Activated T-cell treated with anti-CD3 and anti-CD28 coated beads, Interleukin-2, amount 50 U/mL, for 4 hours (primary cell): ENCODE measurements at regions not wholly inside any gene's neighbourhood (a gene's known extent, or its start where the extent isn't known, plus 50 kb on each side); places are given as distances from the start of the nearest gene placed in this dataset.

Source experiments
- ATAC-seq, 2 donors: fragments of 200-7000 bp; cut with Tn5 transposase; one replicate each; pipeline ENCODE4 v1.10.0; 2021
- DNase-seq: peaks from one replicate; pipeline ENCODE4 v3.0.0-alpha.2; 2020
- H3K27me3 Mint-ChIP-seq: one replicate; pipeline ENCODE4 v1.8.0; 2021; ENCODE audit warnings: low read depth, mixed read lengths
- H3K36me3 Mint-ChIP-seq: one replicate; pipeline ENCODE4 v1.8.0; 2022; ENCODE audit warnings: mixed read lengths; ENCODE audit not compliant: insufficient read depth
- H3K4me1 Mint-ChIP-seq: one replicate; pipeline ENCODE4 v1.8.0; 2021; ENCODE audit warnings: low read depth, mixed read lengths
- H3K4me3 Mint-ChIP-seq: one replicate; pipeline ENCODE4 v1.8.0; 2021; ENCODE audit warnings: mild to moderate bottlenecking, moderate library complexity, mixed read lengths
- H3K9me3 Mint-ChIP-seq: one replicate; pipeline ENCODE4 v1.8.0; 2021; ENCODE audit warnings: mixed read lengths

GRCh38 chr6:104531646-104532045, 328.1 kb downstream of the HACE1 start:
- DNase-seq (no peak), ATAC-seq (no peak)
- Mint-ChIP-seq H3K4me3 (no peak overlapping the region), H3K4me1 (no peaks in the 10 kb centered on the region), H3K9me3 (no peaks in the 10 kb centered on the region), H3K27me3 (peaks cover 11% of the 10 kb centered on the region), H3K36me3 (no peaks in the 10 kb centered on the region)

GRCh38 chr6:104527761-104528415, 331.8 kb downstream of the HACE1 start:
- DNase-seq (no peak), ATAC-seq (no peak)
- peaks cover 15% of the 10 kb centered on the region for H3K27me3 Mint-ChIP-seq
- no peaks in the 10 kb centered on the region for H3K36me3 Mint-ChIP-seq
- H3K4me1 Mint-ChIP-seq: peaks cover 5% of the 10 kb centered on the region
- no peak overlapping the region for H3K4me3 Mint-ChIP-seq
- H3K9me3 Mint-ChIP-seq: no peaks in the 10 kb centered on the region

- no peaks in the 10 kb centered on the region for H3K36me3 Mint-ChIP-seq
- ATAC-seq (no peak), DNase-seq (no peak)
- no peak overlapping the region for H3K4me3 Mint-ChIP-seq
- H3K27me3 Mint-ChIP-seq: peaks cover 15% of the 10 kb centered on the region
- H3K9me3 Mint-ChIP-seq: no peaks in the 10 kb centered on the region
- H3K4me1 Mint-ChIP-seq: peaks cover 5% of the 10 kb centered on the region
Observed at GRCh38 chr6:104527311-104527710, 332.4 kb downstream of the HACE1 start.

GRCh38 chr6:104526376-104526775, 333.3 kb downstream of the HACE1 start:
- no peak for ATAC-seq
- H3K36me3 Mint-ChIP-seq: no peaks in the 10 kb centered on the region
- H3K27me3 Mint-ChIP-seq: peaks cover 15% of the 10 kb centered on the region
- H3K9me3 Mint-ChIP-seq: no peaks in the 10 kb centered on the region
- no peak for DNase-seq
- H3K4me1 Mint-ChIP-seq: peaks cover 5% of the 10 kb centered on the region
- no peak overlapping the region for H3K4me3 Mint-ChIP-seq

- no peaks in the 10 kb centered on the region for H3K36me3 Mint-ChIP-seq
- DNase-seq: peak; percentile 46
Observed at GRCh38 chr6:104525677-104526322, 333.9 kb downstream of the HACE1 start.

GRCh38 chr6:104522533-104522932, 337.2 kb downstream of the HACE1 start:
- peaks cover 5% of the 10 kb centered on the region for H3K4me1 Mint-ChIP-seq
- no peaks in the 10 kb centered on the region for H3K9me3 Mint-ChIP-seq
- ATAC-seq (no peak), DNase-seq (no peak)
- peaks cover 12% of the 10 kb centered on the region for H3K27me3 Mint-ChIP-seq
- H3K4me3 Mint-ChIP-seq: no peak overlapping the region
- no peaks in the 10 kb centered on the region for H3K36me3 Mint-ChIP-seq

More at GRCh38 chr6:104525677-104526322, 333.9 kb downstream of the HACE1 start:
- no peaks in the 10 kb centered on the region for H3K9me3 Mint-ChIP-seq
- peak; percentile 96 to 97 for ATAC-seq
- H3K4me1 Mint-ChIP-seq: peaks cover 5% of the 10 kb centered on the region
- peak overlapping the region; percentile 66 for H3K4me3 Mint-ChIP-seq
- peaks cover 15% of the 10 kb centered on the region for H3K27me3 Mint-ChIP-seq

- no peak for ATAC-seq
- no peak overlapping the region for H3K4me3 Mint-ChIP-seq
- H3K4me1 Mint-ChIP-seq: peaks cover 5% of the 10 kb centered on the region
- H3K9me3 Mint-ChIP-seq: no peaks in the 10 kb centered on the region
- peaks cover 6% of the 10 kb centered on the region for H3K27me3 Mint-ChIP-seq
- DNase-seq: no peak
- H3K36me3 Mint-ChIP-seq: no peaks in the 10 kb centered on the region
Observed at GRCh38 chr6:104521176-104521575, 338.5 kb downstream of the HACE1 start.

GRCh38 chr6:104519566-104519965, 340.2 kb downstream of the HACE1 start:
- H3K27me3 Mint-ChIP-seq: peaks cover 2% of the 10 kb centered on the region
- no peaks in the 10 kb centered on the region for H3K9me3 Mint-ChIP-seq
- no peak for ATAC-seq
- H3K36me3 Mint-ChIP-seq: no peaks in the 10 kb centered on the region
- no peak overlapping the region for H3K4me3 Mint-ChIP-seq
- DNase-seq: no peak
- H3K4me1 Mint-ChIP-seq: no peaks in the 10 kb centered on the region

- DNase-seq (no peak), ATAC-seq (no peak)
- Mint-ChIP-seq H3K9me3 (no peaks in the 10 kb centered on the region), H3K36me3 (no peaks in the 10 kb centered on the region), H3K4me1 (no peaks in the 10 kb centered on the region), H3K27me3 (no peaks in the 10 kb centered on the region), H3K4me3 (no peak overlapping the region)
Observed at GRCh38 chr6:104509355-104509754, 350.4 kb downstream of the HACE1 start.

- Mint-ChIP-seq H3K4me1 (no peaks in the 10 kb centered on the region), H3K9me3 (no peaks in the 10 kb centered on the region), H3K27me3 (no peaks in the 10 kb centered on the region), H3K4me3 (no peak overlapping the region), H3K36me3 (no peaks in the 10 kb centered on the region)
- ATAC-seq (no peak), DNase-seq (no peak)
Observed at GRCh38 chr6:104506429-104506828, 353.3 kb downstream of the HACE1 start.

GRCh38 chr6:104505838-104506237, 353.9 kb downstream of the HACE1 start:
- no peaks in the 10 kb centered on the region for H3K36me3 Mint-ChIP-seq

GRCh38 chr6:104500265-104500664, 359.5 kb downstream of the HACE1 start:
- Mint-ChIP-seq H3K4me1 (no peaks in the 10 kb centered on the region), H3K27me3 (no peaks in the 10 kb centered on the region), H3K4me3 (no peak overlapping the region), H3K9me3 (no peaks in the 10 kb centered on the region), H3K36me3 (no peaks in the 10 kb centered on the region)
- no peak for ATAC-seq
- no peak for DNase-seq

More at GRCh38 chr6:104505838-104506237, 353.9 kb downstream of the HACE1 start:
- Mint-ChIP-seq H3K27me3 (no peaks in the 10 kb centered on the region), H3K9me3 (no peaks in the 10 kb centered on the region), H3K4me1 (no peaks in the 10 kb centered on the region), H3K4me3 (no peak overlapping the region)
- no peak for ATAC-seq
- no peak for DNase-seq

GRCh38 chr6:104486035-104486434, 373.7 kb downstream of the HACE1 start:
- no peak overlapping the region for H3K4me3 Mint-ChIP-seq
- no peaks in the 10 kb centered on the region for H3K4me1 Mint-ChIP-seq
- peaks cover 2% of the 10 kb centered on the region for H3K27me3 Mint-ChIP-seq
- no peaks in the 10 kb centered on the region for H3K9me3 Mint-ChIP-seq
- ATAC-seq (no peak), DNase-seq (no peak)
- no peaks in the 10 kb centered on the region for H3K36me3 Mint-ChIP-seq

- no peak for ATAC-seq
- Mint-ChIP-seq H3K9me3 (no peaks in the 10 kb centered on the region), H3K4me1 (no peaks in the 10 kb centered on the region), H3K27me3 (peaks cover 2% of the 10 kb centered on the region), H3K36me3 (no peaks in the 10 kb centered on the region), H3K4me3 (no peak overlapping the region)
- DNase-seq: no peak
Observed at GRCh38 chr6:104484626-104485025, 375.1 kb downstream of the HACE1 start.

GRCh38 chr6:104484191-104484590, 375.5 kb downstream of the HACE1 start:
- H3K4me3 Mint-ChIP-seq: no peak overlapping the region
- no peaks in the 10 kb centered on the region for H3K4me1 Mint-ChIP-seq
- H3K36me3 Mint-ChIP-seq: no peaks in the 10 kb centered on the region
- DNase-seq: no peak
- peaks cover 2% of the 10 kb centered on the region for H3K27me3 Mint-ChIP-seq
- ATAC-seq: no peak
- H3K9me3 Mint-ChIP-seq: no peaks in the 10 kb centered on the region
